HG02970 (cell line): ENCODE measurements at regions not wholly inside any gene's neighbourhood (a gene's known extent, or its start where the extent isn't known, plus 50 kb on each side); places are given as distances from the start of the nearest gene placed in this dataset.
"Not testable (repeated sequence)": the region's sequence is repeated elsewhere in the genome, so short reads cannot be mapped to it uniquely, and the experiment has no call there.

Source experiments
- ATAC-seq: cut with Tn5 transposase; IDR thresholded peaks from one replicate; pipeline ENCODE4 v1.9.1; 2021; ENCODE audit warnings: mild to moderate bottlenecking, moderate library complexity, moderate number of reproducible peaks; ENCODE audit not compliant: unreplicated experiment, low FRiP score

- no peak for ATAC-seq
These were observed 260.5 kb upstream of the MYT1L start for GRCh38 chr2:2591542-2591940.

- no peak for ATAC-seq
These were observed 259.9 kb upstream of the MYT1L start for GRCh38 chr2:2590841-2591541.

GRCh38 chr2:2590141-2590540, 259.1 kb upstream of the MYT1L start:
- no peak for ATAC-seq

GRCh38 chr2:2588777-2589176, 257.7 kb upstream of the MYT1L start:
- ATAC-seq: no peak

- ATAC-seq: no peak
These were observed 256.3 kb upstream of the MYT1L start for GRCh38 chr2:2587354-2587753.

- ATAC-seq: no peak
These were observed 255.9 kb upstream of the MYT1L start for GRCh38 chr2:2586931-2587330.

- ATAC-seq: no peak
These were observed 255.1 kb upstream of the MYT1L start for GRCh38 chr2:2586068-2586776.

GRCh38 chr2:2582998-2583545, 252.0 kb upstream of the MYT1L start:
- ATAC-seq: no peak

GRCh38 chr2:2581331-2582159, 250.5 kb upstream of the MYT1L start:
- ATAC-seq: no peak

GRCh38 chr2:2580841-2581240, 249.8 kb upstream of the MYT1L start:
- not testable (repeated sequence) for ATAC-seq

- ATAC-seq: no peak
These were observed 249.3 kb upstream of the MYT1L start for GRCh38 chr2:2580341-2580740.

GRCh38 chr2:2579814-2580213, 248.7 kb upstream of the MYT1L start:
- ATAC-seq: no peak

- no peak for ATAC-seq
These were observed 246.3 kb upstream of the MYT1L start for GRCh38 chr2:2577407-2577831.

GRCh38 chr2:2575870-2576386, 244.9 kb upstream of the MYT1L start:
- ATAC-seq: no peak

- no peak for ATAC-seq
These were observed 244.1 kb upstream of the MYT1L start for GRCh38 chr2:2575181-2575577.

- ATAC-seq: no peak
These were observed 243.5 kb upstream of the MYT1L start for GRCh38 chr2:2574401-2575180.

- ATAC-seq: no peak
These were observed 242.7 kb upstream of the MYT1L start for GRCh38 chr2:2573658-2574293.

- no peak for ATAC-seq
These were observed 242.1 kb upstream of the MYT1L start for GRCh38 chr2:2573205-2573604.

- ATAC-seq: no peak
These were observed 241.5 kb upstream of the MYT1L start for GRCh38 chr2:2572393-2573204.
